Duodenal mucosa (tissue), 2 donors: ENCODE measurements at regions not wholly inside any gene's neighbourhood (a gene's known extent, or its start where the extent isn't known, plus 50 kb on each side); places are given as distances from the start of the nearest gene placed in this dataset.
"Not testable (repeated sequence)": the region's sequence is repeated elsewhere in the genome, so short reads cannot be mapped to it uniquely, and the experiment has no call there.

Experiments
- H3K27ac ChIP-seq: one replicate; pipeline ENCODE4 v1.7.0; 2013; ENCODE audit warnings: low read depth, low read length
- H3K27me3 ChIP-seq, 2 donors: one replicate each; pipeline ENCODE4 v1.7.0; 2013; ENCODE audit warnings: low read length in 2 of 2, control low read depth in 1 of 2; ENCODE audit not compliant: insufficient read depth in 2 of 2, control insufficient read depth in 1 of 2
- H3K36me3 ChIP-seq, 2 donors: one replicate each; pipeline ENCODE4 v1.7.0; 2013; ENCODE audit warnings: low read length in 2 of 2, control low read depth in 1 of 2; ENCODE audit not compliant: insufficient read depth in 2 of 2, control insufficient read depth in 1 of 2
- H3K4me1 ChIP-seq, 2 donors: one replicate each; pipeline ENCODE4 v1.7.0; 2013; ENCODE audit warnings: low read length in 2 of 2, control low read depth in 1 of 2; ENCODE audit not compliant: insufficient read depth in 2 of 2, control insufficient read depth in 1 of 2
- H3K4me3 ChIP-seq, 2 donors: one replicate each; pipeline ENCODE4 v1.7.0; 2013; ENCODE audit warnings: low read length in 2 of 2, low read depth in 1 of 2
- H3K9ac ChIP-seq, 2 donors: one replicate each; pipeline ENCODE4 v1.7.0; 2013; ENCODE audit warnings: low read length in 2 of 2, low read depth in 1 of 2
- H3K9me3 ChIP-seq, 2 donors: one replicate each; pipeline ENCODE4 v1.7.0; 2013; ENCODE audit warnings: low read length in 2 of 2, control low read depth in 1 of 2; ENCODE audit not compliant: control insufficient read depth in 1 of 2

DNA sequence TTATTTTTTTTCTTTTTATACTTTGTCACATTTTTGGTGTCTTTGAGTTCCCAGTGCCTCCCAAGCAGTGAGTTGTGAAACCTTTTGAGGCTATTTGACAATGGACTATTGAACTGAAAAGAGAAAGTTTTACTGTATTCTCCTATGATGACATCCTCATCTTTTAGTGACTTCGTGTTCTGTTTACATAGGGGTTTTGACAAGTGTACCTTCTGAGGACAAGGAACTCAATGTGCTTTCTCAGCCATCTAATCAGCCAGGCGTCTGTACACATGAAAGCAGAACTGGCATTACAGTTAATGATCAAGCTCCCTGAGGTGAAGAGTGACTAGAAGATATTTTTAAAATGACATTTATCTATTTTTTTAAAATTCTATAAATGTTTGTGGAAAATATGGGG lies 175.5 kb downstream of the ANXA1 start:
- H3K27me3 ChIP-seq = no peaks in the 10 kb centered on the region
- no peak overlapping the region for H3K27ac ChIP-seq

GRCh38 chr9:73337182-73337581 lies 185.5 kb downstream of the ANXA1 start:
- H3K36me3 ChIP-seq, H3K27me3 ChIP-seq, H3K27ac ChIP-seq, H3K4me1 ChIP-seq, H3K9me3 ChIP-seq, H3K9ac ChIP-seq, H3K4me3 ChIP-seq: not testable (repeated sequence)

More for the DNA sequence above, 175.5 kb downstream of the ANXA1 start:
- Histone ChIP-seq H3K9me3 (no peaks in the 10 kb centered on the region), H3K4me1 (no peaks in the 10 kb centered on the region), H3K36me3 (no peaks in the 10 kb centered on the region), H3K4me3 (no peak overlapping the region), H3K9ac (no peak overlapping the region)

DNA sequence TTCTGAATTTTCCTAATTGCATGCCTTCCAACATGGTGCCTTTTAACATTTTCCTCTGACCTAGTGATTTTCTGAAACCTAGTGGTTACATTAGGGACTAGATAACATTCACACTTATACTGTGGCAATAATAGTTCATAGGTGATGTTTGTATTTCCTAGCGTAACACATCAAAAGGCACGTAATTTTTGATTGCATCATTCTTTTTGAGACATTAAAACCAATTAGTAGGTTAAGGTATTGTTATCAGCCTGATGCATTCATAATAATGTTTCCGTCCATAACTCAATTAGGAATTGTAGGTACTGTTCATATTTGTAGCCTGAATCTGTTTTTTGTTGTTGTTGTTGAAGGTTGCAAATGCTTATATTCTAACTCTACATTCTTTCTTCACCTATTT lies 192.4 kb downstream of the ANXA1 start:
- H3K27me3 ChIP-seq = no peaks in the 10 kb centered on the region
- no peak overlapping the region for H3K27ac ChIP-seq
- H3K4me1 ChIP-seq = no peaks in the 10 kb centered on the region
- no peak overlapping the region for H3K4me3 ChIP-seq
- H3K36me3 ChIP-seq = no peaks in the 10 kb centered on the region
- no peaks in the 10 kb centered on the region for H3K9me3 ChIP-seq
- H3K9ac ChIP-seq = no peak overlapping the region

DNA sequence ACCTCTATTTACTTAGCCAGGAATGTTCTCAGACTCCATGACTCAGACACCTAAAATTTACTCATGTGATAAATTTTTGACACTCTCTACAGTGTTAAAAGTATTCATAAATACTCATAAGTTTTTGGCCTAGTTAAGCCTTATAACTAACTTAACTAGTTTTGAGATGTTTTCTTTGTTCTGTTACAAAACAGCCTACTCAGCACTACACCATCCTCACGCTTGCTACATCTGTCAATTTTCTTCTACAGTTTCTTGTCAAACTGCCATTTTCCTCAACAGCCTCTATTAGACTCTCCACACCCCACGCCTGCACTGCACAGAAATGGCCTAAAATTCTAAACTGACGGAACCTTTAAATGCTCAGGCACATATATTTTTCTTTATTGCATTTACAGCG lies 195.5 kb downstream of the ANXA1 start:
- Histone ChIP-seq H3K36me3 (no peaks in the 10 kb centered on the region), H3K9ac (no peak overlapping the region), H3K9me3 (no peaks in the 10 kb centered on the region), H3K4me1 (no peaks in the 10 kb centered on the region), H3K4me3 (no peak overlapping the region), H3K27me3 (no peaks in the 10 kb centered on the region), H3K27ac (no peak overlapping the region)

- no peak overlapping the region for H3K9ac ChIP-seq
- H3K4me1 ChIP-seq = no peaks in the 10 kb centered on the region
- no peaks in the 10 kb centered on the region for H3K36me3 ChIP-seq
- H3K9me3 ChIP-seq = no peaks in the 10 kb centered on the region
- no peak overlapping the region for H3K27ac ChIP-seq
- H3K4me3 ChIP-seq = no peak overlapping the region
- H3K27me3 ChIP-seq = no peaks in the 10 kb centered on the region
Observed at GRCh38 chr9:73347720-73348119, 196.1 kb downstream of the ANXA1 start.

DNA sequence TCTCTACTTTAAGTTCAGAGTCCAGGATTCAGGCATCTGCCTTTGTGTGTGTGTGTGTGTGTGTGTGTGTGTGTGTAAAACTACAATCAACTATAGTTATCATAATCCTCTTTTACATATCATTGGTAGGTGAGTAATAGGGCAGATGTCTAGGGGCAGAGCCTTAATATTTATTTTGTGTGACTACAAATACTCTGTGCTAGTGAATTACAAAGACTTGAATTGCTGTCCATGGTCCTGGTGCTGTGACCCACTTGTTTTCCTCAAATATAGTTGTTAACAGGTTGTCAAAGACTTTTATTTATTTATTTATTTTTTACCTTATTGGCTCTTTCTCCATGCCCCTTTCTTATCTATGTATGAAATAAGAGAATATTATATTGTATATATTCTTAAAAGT lies 196.8 kb downstream of the ANXA1 start:
- no peaks in the 10 kb centered on the region for H3K9me3 ChIP-seq
- H3K27me3 ChIP-seq = no peaks in the 10 kb centered on the region
- H3K27ac ChIP-seq = no peak overlapping the region
- H3K4me1 ChIP-seq = no peaks in the 10 kb centered on the region
- H3K4me3 ChIP-seq = no peak overlapping the region
- H3K9ac ChIP-seq = no peak overlapping the region
- H3K36me3 ChIP-seq = no peaks in the 10 kb centered on the region

DNA sequence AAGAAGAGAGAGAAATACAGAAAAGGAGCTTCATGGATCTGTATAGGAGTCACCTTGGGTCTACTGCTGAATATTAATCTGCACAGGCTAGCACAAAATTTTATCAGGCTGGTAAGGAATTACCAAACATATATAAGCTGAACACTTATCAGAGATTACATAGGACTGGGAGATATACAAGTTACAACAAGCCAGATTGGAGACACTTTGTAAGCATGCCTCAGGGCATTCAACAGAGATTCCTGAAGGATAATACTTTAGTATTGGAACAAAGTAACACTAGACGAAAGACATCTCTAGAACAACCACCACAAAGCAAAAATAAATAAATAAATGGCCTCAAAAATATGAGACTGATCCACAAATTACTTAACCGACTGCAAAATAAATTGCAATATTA lies 197.8 kb downstream of the ANXA1 start:
- Histone ChIP-seq H3K36me3 (no peaks in the 10 kb centered on the region), H3K27me3 (no peaks in the 10 kb centered on the region), H3K4me1 (no peaks in the 10 kb centered on the region), H3K4me3 (no peak overlapping the region), H3K9me3 (no peaks in the 10 kb centered on the region), H3K27ac (no peak overlapping the region), H3K9ac (no peak overlapping the region)

GRCh38 chr9:73357607-73358006 lies 205.9 kb downstream of the ANXA1 start:
- H3K4me1 ChIP-seq = no peaks in the 10 kb centered on the region
- H3K9ac ChIP-seq = no peak overlapping the region
- no peak overlapping the region for H3K4me3 ChIP-seq
- H3K27ac ChIP-seq = no peak overlapping the region
- H3K27me3 ChIP-seq = no peaks in the 10 kb centered on the region
- H3K36me3 ChIP-seq = no peaks in the 10 kb centered on the region
- H3K9me3 ChIP-seq = no peaks in the 10 kb centered on the region

GRCh38 chr9:73370053-73370452 lies 218.4 kb downstream of the ANXA1 start:
- Histone ChIP-seq H3K4me1 (no peaks in the 10 kb centered on the region), H3K36me3 (no peaks in the 10 kb centered on the region), H3K4me3 (no peak overlapping the region), H3K9me3 (no peaks in the 10 kb centered on the region), H3K27me3 (no peaks in the 10 kb centered on the region), H3K27ac (no peak overlapping the region), H3K9ac (no peak overlapping the region)

GRCh38 chr9:73371801-73372200 lies 220.1 kb downstream of the ANXA1 start:
- Histone ChIP-seq H3K27ac (no peak overlapping the region), H3K4me3 (no peak overlapping the region), H3K27me3 (no peaks in the 10 kb centered on the region), H3K9me3 (no peaks in the 10 kb centered on the region), H3K9ac (no peak overlapping the region), H3K36me3 (no peaks in the 10 kb centered on the region), H3K4me1 (no peaks in the 10 kb centered on the region)

DNA sequence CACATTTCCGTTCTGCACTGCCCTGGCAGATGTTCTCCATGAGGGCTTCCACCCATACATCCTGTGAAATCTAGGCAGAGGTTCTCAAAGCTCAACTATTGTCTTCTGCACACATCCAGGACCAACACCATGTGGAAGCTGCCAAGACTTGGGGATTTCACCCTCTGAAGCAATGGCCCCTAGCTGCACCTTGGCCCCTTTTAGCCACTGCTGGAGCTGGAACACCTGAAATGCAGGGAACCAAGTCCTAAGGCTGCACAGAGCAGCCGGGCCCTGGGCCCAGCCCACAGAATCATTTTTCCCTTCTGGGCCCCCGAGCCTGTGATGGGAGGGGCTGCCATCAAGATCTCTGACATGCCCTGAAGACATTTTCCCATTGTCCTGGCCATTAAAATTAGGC lies 228.7 kb downstream of the ANXA1 start:
- H3K27me3 ChIP-seq = no peaks in the 10 kb centered on the region
- H3K9me3 ChIP-seq = no peaks in the 10 kb centered on the region
- no peak overlapping the region for H3K9ac ChIP-seq
- no peak overlapping the region for H3K27ac ChIP-seq
- no peaks in the 10 kb centered on the region for H3K36me3 ChIP-seq
- no peaks in the 10 kb centered on the region for H3K4me1 ChIP-seq
- no peak overlapping the region for H3K4me3 ChIP-seq
